Fibroblast of villous mesenchyme (primary cell): ENCODE measurements at regions not wholly inside any gene's neighbourhood (a gene's known extent, or its start where the extent isn't known, plus 50 kb on each side); places are given as distances from the start of the nearest gene placed in this dataset.

Experiments used
- DNase-seq: peaks from one replicate; pipeline ENCODE4 v3.0.0-alpha.2; 2010; ENCODE audit warnings: low read depth
- H3K4me3 ChIP-seq: 2 replicates; pipeline ENCODE4 v1.5.1; 2011; ENCODE audit warnings: low read depth, mild to moderate bottlenecking, low read length
- CTCF ChIP-seq: IDR thresholded peaks from 2 replicates; pipeline ENCODE4 v1.5.1; 2012; ENCODE audit warnings: low read depth, mild to moderate bottlenecking, low read length; ENCODE audit not compliant: insufficient read depth

DNA sequence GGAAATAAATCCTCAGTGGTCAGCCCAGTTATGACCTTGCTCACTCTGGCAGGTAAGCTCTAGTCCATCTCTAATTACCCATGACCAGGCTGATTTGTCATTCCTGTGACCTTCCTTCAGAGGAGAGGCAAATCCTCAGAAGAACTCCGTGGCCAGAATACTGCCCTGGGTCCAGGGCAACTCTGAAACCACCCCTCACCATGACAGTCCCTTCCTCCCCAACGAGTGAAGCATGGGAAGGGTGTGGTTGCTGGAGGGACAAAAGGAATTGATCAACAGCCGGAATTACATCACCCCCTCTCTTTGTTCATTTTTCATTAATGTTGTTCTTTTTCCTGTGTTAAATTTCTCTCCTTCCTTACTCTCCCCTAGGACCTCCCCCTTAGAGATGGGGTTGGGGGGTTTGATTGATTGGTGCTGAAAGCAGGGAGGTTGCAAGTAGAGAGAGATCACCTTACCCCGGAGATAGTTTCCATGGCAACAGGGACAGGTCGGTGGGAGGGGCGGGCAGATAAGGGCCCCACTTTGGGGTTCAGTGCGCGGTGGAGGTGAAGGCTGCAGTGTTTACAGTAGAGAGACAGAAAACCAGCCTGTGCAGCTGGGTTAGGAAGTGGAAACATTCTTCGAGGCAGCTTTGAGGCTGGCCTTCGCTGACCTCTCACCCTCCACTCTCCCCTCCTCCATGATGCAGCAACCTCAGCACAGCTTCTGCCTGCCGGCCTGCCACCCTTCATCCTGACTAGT, 647.4 kb downstream of the BCOR start:
- no peak for DNase-seq
- TF ChIP-seq CTCF: no peak
- no peak overlapping the region for H3K4me3 ChIP-seq

DNA sequence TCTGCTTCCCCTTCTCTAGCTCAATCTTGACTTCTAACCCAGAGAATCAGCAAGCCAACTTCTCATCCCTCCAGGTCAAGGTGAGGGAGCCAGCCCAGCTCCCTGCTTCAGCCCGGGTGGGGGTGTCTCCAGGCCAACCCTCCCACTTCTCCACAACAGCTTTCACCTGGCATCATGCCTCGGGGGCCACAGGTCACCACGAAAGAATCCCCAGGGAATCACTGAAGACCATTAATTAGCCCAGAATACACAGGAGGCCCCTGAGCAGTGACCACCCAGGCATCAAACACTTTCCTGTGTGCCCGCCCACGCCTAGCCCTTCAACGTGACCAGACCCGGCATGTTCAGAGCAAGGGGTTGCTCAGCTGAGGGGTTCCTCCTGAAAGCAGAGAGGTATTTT, 646.7 kb downstream of the BCOR start:
- DNase-seq: no peak
- no peak for TF ChIP-seq CTCF
- no peak overlapping the region for H3K4me3 ChIP-seq

DNA sequence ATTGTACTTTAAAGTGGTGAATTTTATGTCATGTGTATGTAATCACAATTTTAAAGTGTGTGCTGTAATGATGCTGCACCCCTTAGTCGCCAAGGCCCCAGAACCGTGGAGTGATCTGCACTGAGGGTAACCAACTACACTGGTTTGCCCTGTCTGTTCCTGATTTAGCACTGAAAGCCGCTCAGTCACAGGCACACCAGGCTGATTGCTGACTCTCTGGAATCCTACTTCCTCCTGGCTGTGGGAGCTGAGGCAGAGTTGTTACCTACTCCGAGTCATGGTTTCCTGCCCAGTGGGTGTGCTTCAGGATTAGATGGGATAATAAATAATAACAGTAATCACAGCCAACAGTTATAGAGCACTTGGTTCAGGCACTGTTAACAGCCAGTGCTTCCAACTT, 645.4 kb downstream of the BCOR start:
- TF ChIP-seq CTCF: no peak
- H3K4me3 ChIP-seq: no peak overlapping the region

GRCh38 chrX:39453889-39454621, 643.7 kb downstream of the BCOR start:
- DNase-seq: no peak
- no peak for TF ChIP-seq CTCF
- no peak overlapping the region for H3K4me3 ChIP-seq

More for the DNA sequence above, 645.4 kb downstream of the BCOR start:
- no peak for DNase-seq

- no peak for TF ChIP-seq CTCF
- DNase-seq: no peak
- no peak overlapping the region for H3K4me3 ChIP-seq
Measured at GRCh38 chrX:39456894-39457604, 640.7 kb downstream of the BCOR start.

DNA sequence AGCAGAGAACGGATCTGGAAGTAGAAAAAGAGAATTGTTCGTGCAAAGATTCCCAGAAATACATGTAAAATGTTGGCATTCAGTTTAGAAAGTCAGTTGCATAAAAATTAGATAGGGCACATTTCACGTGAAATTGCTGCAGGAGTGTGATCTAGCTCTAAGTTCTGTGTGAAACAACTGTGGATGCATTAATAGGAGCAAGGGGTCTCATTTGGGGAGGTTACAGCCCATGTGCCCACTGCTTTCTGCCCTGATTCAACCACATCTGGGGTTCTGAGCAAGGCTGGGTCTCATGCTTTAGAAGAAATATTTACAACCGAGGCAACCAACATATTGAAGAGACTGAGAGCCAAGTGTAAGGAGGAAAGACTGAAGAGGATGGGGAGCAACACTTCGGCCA, 639.0 kb downstream of the BCOR start:
- TF ChIP-seq CTCF: no peak
- DNase-seq: no peak
- no peak overlapping the region for H3K4me3 ChIP-seq
